SK-N-SH (cell line): ENCODE measurements at regions not wholly inside any gene's neighbourhood (a gene's known extent, or its start where the extent isn't known, plus 50 kb on each side); places are given as distances from the start of the nearest gene placed in this dataset.

Experiments used
- CTCF ChIA-PET: fragments of 300-600, 350-600 bp; formaldehyde crosslinking; extraction: SDS; loops from one replicate; lab custom pipeline; 2021; lab: Yijun Ruan, JAX
- POLR2A ChIA-PET: fragments of 350-600 bp; sonication (Branson Sonifier 250); formaldehyde crosslinking; extraction: SDS; loops from one replicate; lab custom pipeline; 2020; ENCODE audit warnings: antibody characterized with exemption, inconsistent platforms; lab: Yijun Ruan, JAX
- DNase-seq: peaks from one replicate; pipeline ENCODE4 v3.0.0; 2012
- H2AFZ ChIP-seq: fragments of 200-600 bp; sonication (generic); 2 replicates; pipeline ENCODE4 v1.8.1; 2016; ENCODE audit warnings: antibody characterized with exemption, mild to moderate bottlenecking, low read depth
- H3F3A ChIP-seq: fragments of 200-600 bp; sonication (generic); replicated peaks from 2 replicates; pipeline ENCODE3; 2016; ENCODE audit warnings: antibody characterized with exemption, mild to moderate bottlenecking; ENCODE audit not compliant: insufficient read depth
- H3K27ac ChIP-seq, 2 experiments: fragments of 200-500 bp in 1 of 2; fragments of 200-600 bp in 1 of 2; sonication (Bioruptor generic) in 1 of 2; sonication (generic), shearing (Covaris generic) in 1 of 2; 2 replicates each; pipeline versions ENCODE4 v1.5.1 to v1.6.1; 2014 to 2016; ENCODE audit warnings: low read depth in 2 of 2, inconsistent platforms in 1 of 2, low read length in 1 of 2, mild to moderate bottlenecking in 1 of 2, mixed read lengths in 1 of 2
- H3K27me3 ChIP-seq: fragments of 200-600 bp; sonication (generic), shearing (Covaris generic); 2 replicates; pipeline ENCODE4 v1.6.1; 2016; ENCODE audit warnings: mixed run types; ENCODE audit not compliant: insufficient read depth
- H3K36me3 ChIP-seq, 2 experiments: fragments of 200-500 bp in 1 of 2; fragments of 200-600 bp in 1 of 2; sonication (Bioruptor generic) in 1 of 2; sonication (generic) in 1 of 2; replicated peaks in 1 of 2; 2 replicates each; pipeline versions ENCODE3 to v1.5.1; 2014 to 2016; ENCODE audit warnings: low read length in 1 of 2, mild to moderate bottlenecking in 1 of 2; ENCODE audit not compliant: insufficient read depth in 2 of 2, control insufficient read depth in 1 of 2
- H3K4me1 ChIP-seq, 2 experiments: fragments of 200-500 bp in 1 of 2; fragments of 200-600 bp in 1 of 2; sonication (Bioruptor generic) in 1 of 2; sonication (generic), shearing (Covaris generic) in 1 of 2; 2 replicates each; pipeline versions ENCODE4 v1.5.1 to v1.6.1; 2014 to 2016; ENCODE audit warnings: low read depth in 1 of 2, low read length in 1 of 2, mixed run types in 1 of 2; ENCODE audit not compliant: insufficient read depth in 2 of 2, control insufficient read depth in 1 of 2
- H3K4me2 ChIP-seq: fragments of 200-600 bp; sonication (generic), shearing (Covaris generic); 2 replicates; pipeline ENCODE4 v1.6.1; 2017; ENCODE audit warnings: mixed run types
- H3K4me3 ChIP-seq, 2 experiments: fragments of 200-500 bp in 1 of 2; fragments of 200-600 bp in 1 of 2; sonication (Bioruptor generic) in 1 of 2; sonication (generic), shearing (Covaris generic) in 1 of 2; 2 replicates each; pipeline versions ENCODE4 v1.5.1 to v1.8.1; 2014 to 2016; ENCODE audit warnings: low read depth in 2 of 2, inconsistent platforms in 1 of 2, low read length in 1 of 2, mild to moderate bottlenecking in 1 of 2, mixed read lengths in 1 of 2, moderate library complexity in 1 of 2
- H3K79me2 ChIP-seq: fragments of 200-600 bp; sonication (generic); 2 replicates; pipeline ENCODE4 v1.8.1; 2017; ENCODE audit warnings: mild to moderate bottlenecking; ENCODE audit not compliant: insufficient read depth
- H3K9ac ChIP-seq: fragments of 200-600 bp; sonication (generic); 2 replicates; pipeline ENCODE4 v1.6.1; 2017; ENCODE audit warnings: mixed run types
- H3K9me2 ChIP-seq: fragments of 200-600 bp; sonication (generic); 2 replicates; pipeline ENCODE4 v1.6.1; 2017; ENCODE audit warnings: mixed run types
- H3K9me3 ChIP-seq: fragments of 200-600 bp; sonication (generic); 2 replicates; pipeline ENCODE4 v1.6.1; 2017; ENCODE audit warnings: mixed run types, mild to moderate bottlenecking, moderate library complexity
- H4K20me1 ChIP-seq: fragments of 200-600 bp; sonication (generic); 2 replicates; pipeline ENCODE4 v1.6.1; 2017; ENCODE audit warnings: mild to moderate bottlenecking, mixed run types; ENCODE audit not compliant: insufficient read depth
- ELF1 ChIP-seq: IDR thresholded peaks from 2 replicates; pipeline ENCODE4 v1.4.0; 2012
- FOXM1 ChIP-seq: IDR thresholded peaks from 2 replicates; pipeline ENCODE4 v1.4.0; 2012; ENCODE audit warnings: low read depth, mild to moderate bottlenecking
- GABPA ChIP-seq: IDR thresholded peaks from 2 replicates; pipeline ENCODE4 v1.4.0; 2012; ENCODE audit warnings: low read depth, mild to moderate bottlenecking
- GATA2 ChIP-seq: sonication (generic); formaldehyde crosslinking; IDR thresholded peaks from 2 replicates; pipeline ENCODE4 v1.5.0; 2020; ENCODE audit warnings: mild to moderate bottlenecking, missing genetic modification reagents
- MEF2A ChIP-seq: IDR thresholded peaks from 2 replicates; pipeline ENCODE4 v1.4.0; 2012; ENCODE audit warnings: low read depth, borderline replicate concordance
- MXI1 ChIP-seq: IDR thresholded peaks from 2 replicates; pipeline ENCODE4 v1.6.1; 2012; ENCODE audit warnings: mild to moderate bottlenecking, low read depth, low read length, improper control_type of control experiment
- POLR2AphosphoS5 ChIP-seq: IDR thresholded peaks from 2 replicates; pipeline ENCODE4 v1.6.1; 2012; ENCODE audit warnings: low read depth, low read length
- RAD21 ChIP-seq: IDR thresholded peaks from 2 replicates; pipeline ENCODE4 v1.6.1; 2012; ENCODE audit warnings: mild to moderate bottlenecking, low read length
- RFX5 ChIP-seq: IDR thresholded peaks from 2 replicates; pipeline ENCODE4 v1.6.1; 2012; ENCODE audit warnings: mild to moderate bottlenecking, improper control_type of control experiment, low read length
- RXRA ChIP-seq: IDR thresholded peaks from 2 replicates; pipeline ENCODE4 v1.4.0; 2012; ENCODE audit warnings: low read depth, mild to moderate bottlenecking, borderline replicate concordance
- TAF1 ChIP-seq: IDR thresholded peaks from 2 replicates; pipeline ENCODE4 v1.6.1; 2012; ENCODE audit warnings: low read depth, mild to moderate bottlenecking, low read length, moderate library complexity, borderline replicate concordance
- TCF12 ChIP-seq: IDR thresholded peaks from 2 replicates; pipeline ENCODE4 v1.4.0; 2012
- WGBS: methylation state at CpG from one replicate; pipeline ENCODE4 v1.1.6; 2017; ENCODE audit warnings: low lambda C conversion rate; 5-methylcytosine and 5-hydroxymethylcytosine counted together
- TF ChIP-seq, protein P1 (sequence below): fragments of 150-350 bp; IDR thresholded peaks from 2 replicates; pipeline ENCODE4 v1.6.1; 2016; ENCODE audit warnings: mild to moderate bottlenecking, low read depth, low read length
- TF ChIP-seq, protein P2 (sequence below): IDR thresholded peaks from 2 replicates; pipeline ENCODE4; 2012
- TF ChIP-seq, protein P3 (sequence below): IDR thresholded peaks from 2 replicates; pipeline ENCODE4 v1.4.0; 2012; ENCODE audit warnings: low read depth, borderline replicate concordance
- TF ChIP-seq, protein P4 (sequence below): IDR thresholded peaks from 2 replicates; pipeline ENCODE4 v1.4.0; 2012; ENCODE audit warnings: low read depth, borderline replicate concordance
- TF ChIP-seq, protein P5 (sequence below): IDR thresholded peaks from 2 replicates; pipeline ENCODE4 v1.4.0; 2012; ENCODE audit warnings: low read depth

DNA sequence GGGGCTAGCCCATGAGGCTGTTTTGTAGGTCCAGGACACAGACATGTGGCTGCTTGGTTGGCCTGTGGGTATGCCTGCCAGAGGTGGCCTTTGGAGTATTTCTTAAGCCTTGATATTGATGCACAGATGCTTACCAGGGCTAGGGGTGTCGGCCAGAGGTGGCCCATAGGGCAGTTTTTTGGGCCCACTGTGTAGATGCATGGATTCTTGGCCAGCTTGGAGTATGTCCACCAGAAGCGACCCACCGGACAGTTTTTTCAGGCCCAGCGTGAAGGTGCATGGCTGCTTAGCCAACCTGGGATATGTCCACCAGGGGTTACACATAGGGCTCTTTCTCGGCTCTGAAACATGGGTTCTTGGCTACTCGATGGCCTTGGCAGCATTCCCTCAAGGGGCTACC lies 1199.1 kb downstream of the CNTNAP5 start (continued):
- no peak for TF ChIP-seq TAF1
- TF ChIP-seq MXI1 = no peak
- TF ChIP-seq RFX5 = no peak

DNA sequence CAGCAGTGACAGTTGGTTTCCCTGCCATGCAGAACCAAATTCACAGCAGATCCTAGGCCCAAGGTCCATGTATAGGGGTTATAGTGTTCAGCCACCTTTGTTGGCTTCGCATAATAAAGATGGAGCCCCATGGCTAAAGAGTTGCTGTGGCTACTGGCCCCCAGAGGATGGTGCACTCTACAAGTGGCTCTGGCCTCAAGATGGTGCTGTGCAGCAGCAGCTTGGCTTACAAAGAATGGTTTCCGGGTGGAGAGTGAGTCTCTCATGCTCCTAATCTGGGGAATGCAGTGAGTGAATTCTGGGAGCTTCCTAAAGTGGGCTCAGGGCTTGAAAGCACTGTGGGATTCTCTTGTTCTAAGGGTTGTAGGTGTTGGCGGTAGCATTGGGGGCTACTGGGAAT lies 1199.7 kb downstream of the CNTNAP5 start:
- ChIA-PET CTCF (no interaction called here), POLR2A (no interaction called here)
- no peaks in the 10 kb centered on the region for H3K27me3 ChIP-seq
- no peak overlapping the region for H3K27ac ChIP-seq
- H3K36me3 ChIP-seq = no peaks in the 10 kb centered on the region
- no peaks in the 10 kb centered on the region for H3K9me3 ChIP-seq
- no peak overlapping the region for H3K9ac ChIP-seq
- no peak for TF ChIP-seq GATA2
- TF ChIP-seq, protein P1, sequence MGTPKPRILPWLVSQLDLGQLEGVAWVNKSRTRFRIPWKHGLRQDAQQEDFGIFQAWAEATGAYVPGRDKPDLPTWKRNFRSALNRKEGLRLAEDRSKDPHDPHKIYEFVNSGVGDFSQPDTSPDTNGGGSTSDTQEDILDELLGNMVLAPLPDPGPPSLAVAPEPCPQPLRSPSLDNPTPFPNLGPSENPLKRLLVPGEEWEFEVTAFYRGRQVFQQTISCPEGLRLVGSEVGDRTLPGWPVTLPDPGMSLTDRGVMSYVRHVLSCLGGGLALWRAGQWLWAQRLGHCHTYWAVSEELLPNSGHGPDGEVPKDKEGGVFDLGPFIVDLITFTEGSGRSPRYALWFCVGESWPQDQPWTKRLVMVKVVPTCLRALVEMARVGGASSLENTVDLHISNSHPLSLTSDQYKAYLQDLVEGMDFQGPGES = no peak
- no peak for TF ChIP-seq TCF12
- TF ChIP-seq ELF1 = no peak
- TF ChIP-seq GABPA = no peak
- TF ChIP-seq, protein P2, sequence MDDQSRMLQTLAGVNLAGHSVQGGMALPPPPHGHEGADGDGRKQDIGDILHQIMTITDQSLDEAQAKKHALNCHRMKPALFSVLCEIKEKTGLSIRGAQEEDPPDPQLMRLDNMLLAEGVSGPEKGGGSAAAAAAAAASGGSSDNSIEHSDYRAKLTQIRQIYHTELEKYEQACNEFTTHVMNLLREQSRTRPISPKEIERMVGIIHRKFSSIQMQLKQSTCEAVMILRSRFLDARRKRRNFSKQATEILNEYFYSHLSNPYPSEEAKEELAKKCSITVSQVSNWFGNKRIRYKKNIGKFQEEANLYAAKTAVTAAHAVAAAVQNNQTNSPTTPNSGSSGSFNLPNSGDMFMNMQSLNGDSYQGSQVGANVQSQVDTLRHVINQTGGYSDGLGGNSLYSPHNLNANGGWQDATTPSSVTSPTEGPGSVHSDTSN = no peak
- TF ChIP-seq, protein P3, sequence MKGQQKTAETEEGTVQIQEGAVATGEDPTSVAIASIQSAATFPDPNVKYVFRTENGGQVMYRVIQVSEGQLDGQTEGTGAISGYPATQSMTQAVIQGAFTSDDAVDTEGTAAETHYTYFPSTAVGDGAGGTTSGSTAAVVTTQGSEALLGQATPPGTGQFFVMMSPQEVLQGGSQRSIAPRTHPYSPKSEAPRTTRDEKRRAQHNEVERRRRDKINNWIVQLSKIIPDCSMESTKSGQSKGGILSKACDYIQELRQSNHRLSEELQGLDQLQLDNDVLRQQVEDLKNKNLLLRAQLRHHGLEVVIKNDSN = no peak
- TF ChIP-seq, protein P4, sequence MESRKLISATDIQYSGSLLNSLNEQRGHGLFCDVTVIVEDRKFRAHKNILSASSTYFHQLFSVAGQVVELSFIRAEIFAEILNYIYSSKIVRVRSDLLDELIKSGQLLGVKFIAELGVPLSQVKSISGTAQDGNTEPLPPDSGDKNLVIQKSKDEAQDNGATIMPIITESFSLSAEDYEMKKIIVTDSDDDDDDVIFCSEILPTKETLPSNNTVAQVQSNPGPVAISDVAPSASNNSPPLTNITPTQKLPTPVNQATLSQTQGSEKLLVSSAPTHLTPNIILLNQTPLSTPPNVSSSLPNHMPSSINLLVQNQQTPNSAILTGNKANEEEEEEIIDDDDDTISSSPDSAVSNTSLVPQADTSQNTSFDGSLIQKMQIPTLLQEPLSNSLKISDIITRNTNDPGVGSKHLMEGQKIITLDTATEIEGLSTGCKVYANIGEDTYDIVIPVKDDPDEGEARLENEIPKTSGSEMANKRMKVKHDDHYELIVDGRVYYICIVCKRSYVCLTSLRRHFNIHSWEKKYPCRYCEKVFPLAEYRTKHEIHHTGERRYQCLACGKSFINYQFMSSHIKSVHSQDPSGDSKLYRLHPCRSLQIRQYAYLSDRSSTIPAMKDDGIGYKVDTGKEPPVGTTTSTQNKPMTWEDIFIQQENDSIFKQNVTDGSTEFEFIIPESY = no peak
- TF ChIP-seq MEF2A = no peak
- TF ChIP-seq POLR2AphosphoS5 = no peak
- TF ChIP-seq RAD21 = no peak
- TF ChIP-seq, protein P5, sequence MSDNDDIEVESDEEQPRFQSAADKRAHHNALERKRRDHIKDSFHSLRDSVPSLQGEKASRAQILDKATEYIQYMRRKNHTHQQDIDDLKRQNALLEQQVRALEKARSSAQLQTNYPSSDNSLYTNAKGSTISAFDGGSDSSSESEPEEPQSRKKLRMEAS = no peak
- TF ChIP-seq FOXM1 = no peak
- TF ChIP-seq RXRA = no peak
- no peaks in the 10 kb centered on the region for H4K20me1 ChIP-seq
- H3K4me3 ChIP-seq = no peak overlapping the region
- H3K4me1 ChIP-seq = no peaks in the 10 kb centered on the region
- H2AFZ ChIP-seq = no peak overlapping the region
- no peak for DNase-seq
- no peak overlapping the region for H3K4me2 ChIP-seq
- WGBS = 67% methylated on average over 3 of the region's 3 CpGs
- no peaks in the 10 kb centered on the region for H3K9me2 ChIP-seq
- no peaks in the 10 kb centered on the region for H3F3A ChIP-seq
- H3K79me2 ChIP-seq = no peaks in the 10 kb centered on the region
